ENCODE measurements at regions not wholly inside any gene's neighbourhood (a gene's known extent, or its start where the extent isn't known, plus 50 kb on each side); places are given as distances from the start of the nearest gene placed in this dataset.
"Not testable (repeated sequence)": the region's sequence is repeated elsewhere in the genome, so short reads cannot be mapped to it uniquely, and the experiment has no call there.

GRCh38 chr18:59848002-59848401 lies 51.8 kb upstream of the PMAIP1 start:
- DNase-seq = no peak

- not testable (repeated sequence) for DNase-seq
Measured at GRCh38 chr18:59847491-59847846, 52.3 kb upstream of the PMAIP1 start.

GRCh38 chr18:59846814-59847490 lies 52.8 kb upstream of the PMAIP1 start:
- DNase-seq = no peak

- no peak for DNase-seq
Measured at GRCh38 chr18:59842947-59843346, 56.8 kb upstream of the PMAIP1 start.

GRCh38 chr18:59839931-59840685 lies 59.7 kb upstream of the PMAIP1 start:
- DNase-seq = no peak

- no peak for DNase-seq
Measured at GRCh38 chr18:59839246-59839645, 60.5 kb upstream of the PMAIP1 start.

- peak; percentile 57 to 83 for DNase-seq
Measured at GRCh38 chr18:59837586-59837985, 62.2 kb upstream of the PMAIP1 start.

GRCh38 chr18:59835605-59836379 lies 64.0 kb upstream of the PMAIP1 start:
- DNase-seq = peak in 1 of 2 experiments; percentile 41

- DNase-seq = peak in 1 of 2 experiments; percentile 28
Measured at GRCh38 chr18:59834267-59834666, 65.5 kb upstream of the PMAIP1 start.

- DNase-seq = no peak
Measured at GRCh38 chr18:59833785-59834184, 66.0 kb upstream of the PMAIP1 start.

- peak; percentile 51 to 72 for DNase-seq
Measured at GRCh38 chr18:59823596-59824195, 76.1 kb upstream of the PMAIP1 start.

GRCh38 chr18:59822612-59823550 lies 76.9 kb upstream of the PMAIP1 start:
- no peak for DNase-seq

GRCh38 chr18:59821983-59822382 lies 77.8 kb upstream of the PMAIP1 start:
- DNase-seq = no peak

GRCh38 chr18:59820663-59821062 lies 79.1 kb upstream of the PMAIP1 start:
- no peak for DNase-seq

GRCh38 chr18:59818769-59819168 lies 81.0 kb upstream of the PMAIP1 start:
- no peak for DNase-seq

- DNase-seq = no peak
Measured at GRCh38 chr18:59814891-59815290, 84.9 kb upstream of the PMAIP1 start.

- no peak for DNase-seq
Measured at GRCh38 chr18:59813942-59814341, 85.9 kb upstream of the PMAIP1 start.

- DNase-seq = no peak
Measured at GRCh38 chr18:59810735-59811520, 88.9 kb upstream of the PMAIP1 start.

- DNase-seq = no peak
Measured at GRCh38 chr18:59810183-59810582, 89.6 kb upstream of the PMAIP1 start.

GRCh38 chr18:59802031-59802430 lies 97.8 kb upstream of the PMAIP1 start:
- no peak for DNase-seq

- DNase-seq = peak in 1 of 2 experiments; percentile 36
Measured at GRCh38 chr18:59801576-59801975, 98.2 kb upstream of the PMAIP1 start.

Measured in NCI-H524 (cell line).